SK-N-SH treated with all-trans-retinoic acid at 6 μM for 48 hours (cell line): ENCODE measurements at regions not wholly inside any gene's neighbourhood (a gene's known extent, or its start where the extent isn't known, plus 50 kb on each side); places are given as distances from the start of the nearest gene placed in this dataset.

Experiments used
- ATAC-seq: fragments of 200-7000 bp; cut with Tn5 transposase; 3 replicates; pipeline ENCODE4 v1.9.1; 2020; ENCODE audit warnings: mild to moderate bottlenecking, moderate library complexity
- ARNTL ChIP-seq: fragments of 450-650 bp; formaldehyde crosslinking; IDR thresholded peaks from 2 replicates; pipeline ENCODE4 v1.5.0; 2020; ENCODE audit warnings: low read depth, mild to moderate bottlenecking, moderate library complexity, borderline replicate concordance
- BACH2 ChIP-seq: fragments of 250-450 bp; sonication (Bioruptor Pico); IDR thresholded peaks from 2 replicates; pipeline ENCODE4 v1.9.0; 2021; ENCODE audit warnings: mild to moderate bottlenecking, borderline replicate concordance
- CREB5 ChIP-seq: fragments of 250-450 bp; sonication (Bioruptor Pico); IDR thresholded peaks from 2 replicates; pipeline ENCODE4 v1.5.1; 2020; ENCODE audit warnings: low read depth, mild to moderate bottlenecking, moderate library complexity
- CSDC2 ChIP-seq: fragments of 250-450 bp; sonication (Bioruptor Pico); IDR thresholded peaks from 2 replicates; pipeline ENCODE4 v1.5.0; 2020; ENCODE audit warnings: mild to moderate bottlenecking, moderate library complexity
- CSRNP3 ChIP-seq: fragments of 250-450 bp; sonication (Bioruptor Pico); IDR thresholded peaks from 2 replicates; pipeline ENCODE4 v1.5.1; 2021; ENCODE audit warnings: mild to moderate bottlenecking, moderate library complexity
- ESRRG ChIP-seq: fragments of 250-450 bp; sonication (Bioruptor Pico); IDR thresholded peaks from 2 replicates; pipeline ENCODE4 v1.6.1; 2021; ENCODE audit warnings: mild to moderate bottlenecking
- GLIS3 ChIP-seq: fragments of 250-450 bp; sonication (Bioruptor Pico); IDR thresholded peaks from 2 replicates; pipeline ENCODE4 v1.5.0; 2020; ENCODE audit warnings: mild to moderate bottlenecking, moderate library complexity
- ISL1 ChIP-seq: fragments of 250-450 bp; sonication (Bioruptor Pico); IDR thresholded peaks from 2 replicates; pipeline ENCODE4 v2.1.2; 2022; ENCODE audit warnings: mild to moderate bottlenecking, moderate library complexity
- OSR1 ChIP-seq: fragments of 250-450 bp; sonication (Bioruptor Pico); IDR thresholded peaks from 2 replicates; pipeline ENCODE4 v1.8.0; 2022; ENCODE audit warnings: moderate library complexity, mild to moderate bottlenecking, inconsistent platforms
- PATZ1 ChIP-seq: fragments of 250-450 bp; sonication (Bioruptor Pico); IDR thresholded peaks from 2 replicates; pipeline ENCODE4 v1.8.0; 2020; ENCODE audit warnings: mild to moderate bottlenecking, moderate library complexity, borderline replicate concordance
- PPARA ChIP-seq: fragments of 250-450 bp; sonication (Bioruptor Pico); IDR thresholded peaks from 2 replicates; pipeline ENCODE4 v1.5.0; 2020; ENCODE audit warnings: mild to moderate bottlenecking, borderline replicate concordance
- RARB ChIP-seq: fragments of 250-450 bp; sonication (Bioruptor Pico); IDR thresholded peaks from 2 replicates; pipeline ENCODE4 v1.8.0; 2021; ENCODE audit warnings: mild to moderate bottlenecking, moderate library complexity
- SNAI2 ChIP-seq: fragments of 250-450 bp; sonication (Bioruptor Pico); IDR thresholded peaks from 2 replicates; pipeline ENCODE4 v1.5.0; 2020; ENCODE audit warnings: mild to moderate bottlenecking, moderate library complexity
- TCF4 ChIP-seq: fragments of 250-450 bp; sonication (Bioruptor Pico); IDR thresholded peaks from 2 replicates; pipeline ENCODE4 v1.8.0; 2021; ENCODE audit warnings: mild to moderate bottlenecking, moderate library complexity, borderline replicate concordance
- TOX ChIP-seq: fragments of 250-450 bp; sonication (Bioruptor Pico); IDR thresholded peaks from 2 replicates; pipeline ENCODE4 v1.8.0; 2021; ENCODE audit warnings: mild to moderate bottlenecking, moderate library complexity, borderline replicate concordance
- TSHZ2 ChIP-seq: fragments of 250-450 bp; sonication (Bioruptor Pico); IDR thresholded peaks from 2 replicates; pipeline ENCODE4 v1.5.0; 2020; ENCODE audit warnings: mild to moderate bottlenecking, moderate library complexity
- ZC3H10 ChIP-seq: fragments of 250-450 bp; sonication (Bioruptor Pico); IDR thresholded peaks from 2 replicates; pipeline ENCODE4 v1.5.1; 2021; ENCODE audit warnings: mild to moderate bottlenecking, moderate library complexity
- ZFP3 ChIP-seq: fragments of 250-450 bp; sonication (Bioruptor Pico); IDR thresholded peaks from 2 replicates; pipeline ENCODE4 v1.5.0; 2020; ENCODE audit warnings: mild to moderate bottlenecking, moderate library complexity
- ZFP30 ChIP-seq: fragments of 450-650 bp; formaldehyde crosslinking; IDR thresholded peaks from 2 replicates; pipeline ENCODE4 v1.5.0; 2022; ENCODE audit warnings: mild to moderate bottlenecking, moderate library complexity
- ZNF565 ChIP-seq: fragments of 450-650 bp; formaldehyde crosslinking; conservative IDR thresholded peaks from 2 replicates; pipeline ENCODE4 v1.5.0; 2020; ENCODE audit warnings: low read depth, mild to moderate bottlenecking, moderate library complexity
- ZNF70 ChIP-seq: fragments of 450-650 bp; formaldehyde crosslinking; IDR thresholded peaks from 2 replicates; pipeline ENCODE4 v1.5.0; 2020; ENCODE audit warnings: mild to moderate bottlenecking, moderate library complexity
- ZNF8 ChIP-seq: fragments of 450-650 bp; formaldehyde crosslinking; IDR thresholded peaks from 2 replicates; pipeline ENCODE4 v1.5.0; 2020; ENCODE audit warnings: mild to moderate bottlenecking, moderate library complexity

- ATAC-seq: no peak
- no peak for TF ChIP-seq ESRRG (CRISPR knock-in tag)
- TF ChIP-seq ARNTL (CRISPR knock-in tag): no peak
- TF ChIP-seq ZC3H10: no peak
- no peak for TF ChIP-seq OSR1 (CRISPR knock-in tag)
- no peak for TF ChIP-seq RARB (CRISPR knock-in tag)
- TF ChIP-seq PPARA (CRISPR knock-in tag): no peak
- no peak for TF ChIP-seq GLIS3 (CRISPR knock-in tag)
- TF ChIP-seq CSDC2: no peak
Observed at GRCh38 chr3:144629381-144629780, 657.8 kb downstream of the DIPK2A start.

- no peak for ATAC-seq
Observed at GRCh38 chr3:144636833-144637232, 665.2 kb downstream of the DIPK2A start.

GRCh38 chr3:144638009-144638408 lies 666.4 kb downstream of the DIPK2A start:
- no peak for TF ChIP-seq CSDC2
- no peak for ATAC-seq

More at GRCh38 chr3:144636833-144637232, 665.2 kb downstream of the DIPK2A start:
- TF ChIP-seq ESRRG (CRISPR knock-in tag) (no peak), ZNF70 (CRISPR knock-in tag) (no peak), BACH2 (CRISPR knock-in tag) (no peak), ISL1 (no peak), RARB (CRISPR knock-in tag) (no peak), ZNF8 (no peak), ZFP30 (no peak), PPARA (CRISPR knock-in tag) (no peak), ARNTL (CRISPR knock-in tag) (no peak), CSDC2 (no peak), OSR1 (CRISPR knock-in tag) (no peak), ZNF565 (CRISPR knock-in tag) (no peak), TOX (no peak), SNAI2 (no peak), ZC3H10 (no peak), PATZ1 (CRISPR knock-in tag) (no peak), CSRNP3 (CRISPR knock-in tag) (no peak)

GRCh38 chr3:144643771-144644198 lies 672.2 kb downstream of the DIPK2A start:
- TF ChIP-seq TSHZ2 (CRISPR knock-in tag) (no peak), ESRRG (CRISPR knock-in tag) (no peak), CSRNP3 (CRISPR knock-in tag) (no peak), ZC3H10 (no peak), ZFP30 (no peak), TCF4 (CRISPR knock-in tag) (no peak), TOX (no peak), SNAI2 (no peak), ARNTL (CRISPR knock-in tag) (no peak), BACH2 (CRISPR knock-in tag) (no peak), ZNF565 (CRISPR knock-in tag) (no peak), CREB5 (no peak), ZFP3 (CRISPR knock-in tag) (no peak), PPARA (CRISPR knock-in tag) (no peak)
- no peak for ATAC-seq
